ENCODE measurements at regions not wholly inside any gene's neighbourhood (a gene's known extent, or its start where the extent isn't known, plus 50 kb on each side); places are given as distances from the start of the nearest gene placed in this dataset.
"Not testable (repeated sequence)": the region's sequence is repeated elsewhere in the genome, so short reads cannot be mapped to it uniquely, and the experiment has no call there.

DNA sequence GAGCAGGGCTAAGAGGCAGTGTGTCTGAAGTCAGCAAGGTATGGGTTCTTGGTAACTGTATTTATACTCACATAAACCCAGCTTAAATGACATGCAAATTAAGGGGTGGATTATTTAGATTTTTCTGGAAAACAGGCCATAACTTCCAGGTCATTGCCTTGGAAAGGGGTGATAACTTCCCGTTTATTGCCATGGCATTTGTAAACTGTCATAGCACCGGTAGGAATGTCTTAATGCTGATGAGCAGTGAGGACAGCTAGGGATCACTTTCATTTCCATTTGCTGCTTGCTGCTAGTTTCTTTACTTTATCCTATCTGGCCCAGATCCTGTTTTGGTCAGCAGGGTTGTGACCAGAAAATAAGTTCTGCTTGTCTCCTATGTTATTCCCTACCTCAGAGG is 1336.7 kb downstream of the CDH11 start:
- DNase-seq (ENCODE audit: low read depth in 1 of 2, low spot score in 1 of 2) = no peak
- no peaks in the 10 kb centered on the region for H3K36me3 ChIP-seq
- H3K4me1 ChIP-seq (ENCODE audit: low read depth) = no peaks in the 10 kb centered on the region
- no peak overlapping the region for H3K27ac ChIP-seq
- TF ChIP-seq, protein P1, sequence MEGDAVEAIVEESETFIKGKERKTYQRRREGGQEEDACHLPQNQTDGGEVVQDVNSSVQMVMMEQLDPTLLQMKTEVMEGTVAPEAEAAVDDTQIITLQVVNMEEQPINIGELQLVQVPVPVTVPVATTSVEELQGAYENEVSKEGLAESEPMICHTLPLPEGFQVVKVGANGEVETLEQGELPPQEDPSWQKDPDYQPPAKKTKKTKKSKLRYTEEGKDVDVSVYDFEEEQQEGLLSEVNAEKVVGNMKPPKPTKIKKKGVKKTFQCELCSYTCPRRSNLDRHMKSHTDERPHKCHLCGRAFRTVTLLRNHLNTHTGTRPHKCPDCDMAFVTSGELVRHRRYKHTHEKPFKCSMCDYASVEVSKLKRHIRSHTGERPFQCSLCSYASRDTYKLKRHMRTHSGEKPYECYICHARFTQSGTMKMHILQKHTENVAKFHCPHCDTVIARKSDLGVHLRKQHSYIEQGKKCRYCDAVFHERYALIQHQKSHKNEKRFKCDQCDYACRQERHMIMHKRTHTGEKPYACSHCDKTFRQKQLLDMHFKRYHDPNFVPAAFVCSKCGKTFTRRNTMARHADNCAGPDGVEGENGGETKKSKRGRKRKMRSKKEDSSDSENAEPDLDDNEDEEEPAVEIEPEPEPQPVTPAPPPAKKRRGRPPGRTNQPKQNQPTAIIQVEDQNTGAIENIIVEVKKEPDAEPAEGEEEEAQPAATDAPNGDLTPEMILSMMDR (IDR thresholded peaks at IDR 0.05; ENCODE audit: low read depth, low read length) = no peak
- H3K4me3 ChIP-seq = no peak overlapping the region
- H3K27me3 ChIP-seq = no peaks in the 10 kb centered on the region
- no peaks in the 10 kb centered on the region for H3K9me3 ChIP-seq (ENCODE audit: low read depth)

DNA sequence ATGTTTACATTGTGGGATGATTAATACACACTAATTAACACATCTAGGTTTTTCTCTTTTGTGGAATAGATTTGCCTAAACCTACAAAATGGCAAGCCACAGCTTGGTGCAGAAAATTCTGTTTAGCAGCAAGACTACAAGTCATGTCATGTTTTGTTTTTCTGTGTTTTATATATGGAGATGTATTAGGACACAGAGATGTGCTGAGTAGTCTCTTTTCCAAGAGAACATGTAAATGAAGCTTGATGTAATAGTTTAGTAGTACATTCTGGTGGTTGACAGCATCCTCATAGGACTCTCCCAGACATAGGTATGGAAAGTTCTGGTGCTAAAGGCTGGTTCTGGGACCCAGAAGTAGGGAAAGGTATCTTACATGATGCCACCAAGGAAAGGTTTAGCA is 1345.4 kb downstream of the CDH11 start:
- H3K4me1 ChIP-seq (ENCODE audit: low read depth) = no peaks in the 10 kb centered on the region
- H3K4me3 ChIP-seq = no peak overlapping the region
- H3K27ac ChIP-seq = no peak overlapping the region
- H3K27me3 ChIP-seq = no peaks in the 10 kb centered on the region
- no peaks in the 10 kb centered on the region for H3K9me3 ChIP-seq (ENCODE audit: low read depth)
- TF ChIP-seq, protein P1 (IDR thresholded peaks at IDR 0.05; ENCODE audit: low read depth, low read length) = no peak
- DNase-seq (ENCODE audit: low read depth in 1 of 2, low spot score in 1 of 2) = no peak
- no peaks in the 10 kb centered on the region for H3K36me3 ChIP-seq

DNA sequence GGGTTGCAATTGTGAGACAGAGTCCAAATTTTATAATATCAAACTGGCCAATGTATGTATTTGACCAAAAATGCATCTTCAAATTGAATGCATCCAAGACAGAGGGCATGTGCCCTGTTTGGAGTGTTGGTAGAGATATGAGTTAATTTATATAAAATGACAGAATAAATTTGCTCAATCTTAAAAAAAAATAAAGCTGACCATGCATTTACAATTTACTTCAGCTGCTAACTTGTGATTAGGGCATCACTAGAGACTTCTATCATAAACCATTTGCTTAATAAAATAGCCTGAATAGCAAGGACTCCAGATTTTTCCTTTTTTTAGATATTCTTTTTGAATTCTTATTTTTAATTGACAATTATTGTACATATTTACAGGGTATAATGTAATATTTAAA is 1345.8 kb downstream of the CDH11 start:
- TF ChIP-seq, protein P1 (IDR thresholded peaks at IDR 0.05; ENCODE audit: low read depth, low read length) = no peak
- no peak for DNase-seq (ENCODE audit: low read depth in 1 of 2, low spot score in 1 of 2)
- no peak overlapping the region for H3K27ac ChIP-seq

DNA sequence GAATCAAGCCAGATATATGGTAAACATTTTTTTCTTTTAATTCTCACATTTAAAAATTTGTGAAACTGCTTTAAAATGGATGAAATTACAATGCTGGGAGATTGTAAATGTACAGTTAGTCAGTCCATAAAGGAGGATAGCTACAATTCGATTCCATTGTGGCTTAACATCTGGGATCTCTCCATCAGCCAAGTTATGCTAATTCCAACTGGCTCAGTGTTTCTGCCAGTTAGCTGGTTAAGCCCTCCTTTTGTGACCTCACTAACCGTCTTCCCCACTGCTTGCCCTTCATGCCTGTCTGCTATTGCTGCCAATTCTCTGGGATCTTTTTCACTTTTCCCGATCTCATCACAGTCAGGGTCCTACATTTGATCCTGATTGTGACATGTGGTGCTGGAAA is 1347.6 kb downstream of the CDH11 start:
- DNase-seq (ENCODE audit: low read depth in 1 of 2, low spot score in 1 of 2) = no peak
- Histone ChIP-seq H3K4me3 (no peak overlapping the region), H3K9me3 (ENCODE audit: low read depth) (no peaks in the 10 kb centered on the region), H3K36me3 (no peaks in the 10 kb centered on the region), H3K27me3 (no peaks in the 10 kb centered on the region), H3K4me1 (ENCODE audit: low read depth) (no peaks in the 10 kb centered on the region), H3K27ac (no peak overlapping the region)
- TF ChIP-seq, protein P1 (IDR thresholded peaks at IDR 0.05; ENCODE audit: low read depth, low read length) = no peak

More for the DNA sequence above, 1345.8 kb downstream of the CDH11 start:
- Histone ChIP-seq H3K36me3 (no peaks in the 10 kb centered on the region), H3K4me3 (no peak overlapping the region), H3K27me3 (no peaks in the 10 kb centered on the region), H3K4me1 (ENCODE audit: low read depth) (no peaks in the 10 kb centered on the region), H3K9me3 (ENCODE audit: low read depth) (no peaks in the 10 kb centered on the region)

DNA sequence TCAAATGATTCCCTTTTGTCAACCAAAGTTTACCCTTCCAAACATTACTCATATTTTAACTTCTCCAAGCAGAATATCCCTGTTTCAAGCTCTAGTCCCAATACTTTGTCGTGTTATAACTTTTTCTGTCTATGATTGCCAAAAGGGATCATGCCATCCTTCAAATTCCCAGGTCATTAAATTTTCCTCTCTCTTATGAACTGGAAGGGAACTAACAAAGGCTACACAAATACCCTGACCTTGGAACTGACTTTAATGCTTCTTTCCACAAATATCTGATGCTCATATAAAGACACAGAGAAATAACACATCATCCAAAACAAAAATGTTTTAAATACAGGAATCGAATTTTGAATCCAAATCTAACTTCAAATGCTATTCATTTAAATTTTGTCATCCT is 1352.7 kb downstream of the CDH11 start:
- Histone ChIP-seq H3K9me3 (ENCODE audit: low read depth) (no peaks in the 10 kb centered on the region), H3K4me1 (ENCODE audit: low read depth) (no peaks in the 10 kb centered on the region), H3K4me3 (no peak overlapping the region), H3K27me3 (no peaks in the 10 kb centered on the region), H3K27ac (no peak overlapping the region), H3K36me3 (no peaks in the 10 kb centered on the region)
- no peak for DNase-seq (ENCODE audit: low read depth in 1 of 2, low spot score in 1 of 2)
- TF ChIP-seq, protein P1 (IDR thresholded peaks at IDR 0.05; ENCODE audit: low read depth, low read length) = no peak

DNA sequence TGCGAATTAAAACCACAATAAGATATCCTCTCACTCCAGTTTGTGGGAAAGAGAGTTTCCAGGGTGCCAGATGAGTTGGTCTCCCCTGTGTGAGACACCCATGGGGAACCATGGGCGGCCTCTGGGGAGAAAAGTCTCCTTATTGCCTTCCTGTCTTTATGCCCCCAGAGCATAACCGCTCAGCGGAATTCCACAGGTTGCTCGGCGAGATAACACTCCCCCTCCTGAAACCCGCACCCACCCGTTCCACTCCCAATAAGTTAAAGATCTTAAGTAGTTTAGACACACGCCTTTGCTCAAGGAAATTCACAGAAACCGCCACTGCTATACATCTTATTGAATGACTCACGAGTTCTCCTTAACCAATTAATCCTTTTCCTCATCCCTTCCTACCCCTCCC is 1361.6 kb downstream of the CDH11 start:
- not testable (repeated sequence) for H3K27ac ChIP-seq; H3K36me3 ChIP-seq; DNase-seq (ENCODE audit: low read depth in 1 of 2, low spot score in 1 of 2); H3K4me3 ChIP-seq; H3K27me3 ChIP-seq; H3K4me1 ChIP-seq (ENCODE audit: low read depth); H3K9me3 ChIP-seq (ENCODE audit: low read depth)

Data from cardiac muscle cell (in vitro differentiated cells and primary cell).